Midbrain (tissue), 1 donor: ENCODE measurements at regions not wholly inside any gene's neighbourhood (a gene's known extent, or its start where the extent isn't known, plus 50 kb on each side); places are given as distances from the start of the nearest gene placed in this dataset.
"Not testable (repeated sequence)": the region's sequence is repeated elsewhere in the genome, so short reads cannot be mapped to it uniquely, and the experiment has no call there.

Experiments used
- DNase-seq: peaks from one replicate; lab custom pipeline; 2025; lab: John Stamatoyannopoulos, UW

GRCh38 chr2:77834360-77835002 lies 312.3 kb upstream of the LRRTM4 start:
- no peak for DNase-seq

GRCh38 chr2:77838441-77838840 lies 316.3 kb upstream of the LRRTM4 start:
- DNase-seq = no peak

DNA sequence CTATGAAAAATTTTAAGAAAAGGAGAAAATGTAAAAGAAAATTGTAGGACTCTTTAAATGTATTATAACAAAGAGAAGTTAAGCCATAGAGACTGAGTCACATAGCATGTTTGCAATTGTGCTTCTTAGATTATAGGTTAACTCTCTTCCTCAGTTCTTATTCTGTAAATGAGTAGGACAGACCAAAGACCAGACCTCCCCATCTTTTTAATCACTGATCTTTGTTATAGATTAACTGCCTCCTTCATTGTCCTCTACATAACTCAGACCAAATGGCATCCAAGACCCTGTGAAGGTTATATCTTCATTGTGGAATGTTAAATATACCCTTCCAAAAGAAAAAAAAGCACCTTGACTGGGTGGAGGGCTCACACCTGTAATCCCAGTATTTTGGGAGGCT lies 316.9 kb upstream of the LRRTM4 start:
- DNase-seq = no peak

- no peak for DNase-seq
Observed at GRCh38 chr2:77862120-77862519, 339.9 kb upstream of the LRRTM4 start.

GRCh38 chr2:77864426-77864825 lies 342.2 kb upstream of the LRRTM4 start:
- DNase-seq = no peak

GRCh38 chr2:77866661-77867060 lies 344.5 kb upstream of the LRRTM4 start:
- no peak for DNase-seq

GRCh38 chr2:77867146-77867545 lies 345.0 kb upstream of the LRRTM4 start:
- DNase-seq = no peak

DNA sequence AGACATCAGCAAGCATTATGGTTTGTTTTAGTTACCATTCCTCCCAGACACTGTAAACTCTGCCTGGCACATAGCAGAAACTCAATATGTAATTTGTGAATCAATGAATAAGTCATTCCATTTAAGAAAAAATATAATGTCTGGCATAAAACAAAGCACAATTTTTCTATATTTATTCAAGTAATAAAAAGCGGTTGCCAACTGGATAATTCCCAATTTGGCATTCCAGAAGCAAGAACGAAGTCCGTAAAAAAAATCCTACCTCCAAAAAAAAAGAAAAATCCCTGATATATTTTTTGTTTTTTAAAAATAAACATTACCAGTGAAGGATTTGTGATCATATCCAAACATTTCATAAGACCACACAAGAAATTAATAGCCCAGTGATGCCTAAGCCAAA lies 351.3 kb upstream of the LRRTM4 start:
- no peak for DNase-seq

DNA sequence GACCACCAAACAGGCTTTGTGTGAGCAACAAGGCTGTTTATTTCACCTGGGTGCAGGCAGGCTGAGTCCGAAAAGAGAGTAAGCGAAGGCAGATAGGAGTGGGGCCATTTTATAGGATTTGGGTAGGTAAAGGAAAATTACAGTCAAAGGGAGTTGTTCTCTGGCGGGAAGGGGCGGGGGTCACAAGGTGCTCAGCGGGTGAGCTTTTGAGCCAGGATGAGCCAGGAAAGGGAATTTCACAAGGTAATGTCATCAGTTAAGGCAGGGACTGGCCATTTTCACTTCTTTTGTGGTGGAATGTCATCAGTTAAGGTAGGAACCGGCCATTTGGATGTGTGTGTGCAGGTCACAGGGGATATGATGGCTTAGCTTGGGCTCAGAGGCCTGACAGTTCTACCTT lies 378.0 kb upstream of the LRRTM4 start:
- DNase-seq = not testable (repeated sequence)

GRCh38 chr2:77910136-77910535 lies 388.0 kb upstream of the LRRTM4 start:
- DNase-seq = no peak

DNA sequence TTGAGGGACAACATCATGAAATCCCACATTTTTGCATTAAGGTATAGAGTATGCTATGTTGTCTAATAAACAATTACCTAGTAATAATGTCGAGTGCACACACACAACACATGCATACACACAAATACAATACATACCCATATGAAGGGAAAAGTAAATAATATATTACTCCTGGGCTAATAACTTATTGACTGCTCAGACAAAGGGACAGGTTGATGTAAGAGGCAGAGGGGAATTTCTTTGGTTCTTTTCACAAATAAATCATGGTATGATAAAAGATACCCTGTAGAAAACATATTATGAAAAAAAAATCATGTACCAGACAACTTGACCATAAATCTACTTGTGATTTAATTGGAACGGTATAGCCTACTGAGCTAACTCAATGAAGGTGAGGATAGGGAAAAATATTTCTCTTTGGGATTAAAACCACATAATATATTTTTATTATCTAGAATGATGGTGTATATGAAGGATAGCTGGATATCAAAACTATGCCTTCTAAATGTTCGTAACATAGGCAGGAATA lies 398.7 kb upstream of the LRRTM4 start:
- no peak for DNase-seq

- no peak for DNase-seq
Observed at GRCh38 chr2:77922567-77922966, 400.4 kb upstream of the LRRTM4 start.

GRCh38 chr2:77937366-77937765 lies 415.2 kb upstream of the LRRTM4 start:
- DNase-seq = no peak

DNA sequence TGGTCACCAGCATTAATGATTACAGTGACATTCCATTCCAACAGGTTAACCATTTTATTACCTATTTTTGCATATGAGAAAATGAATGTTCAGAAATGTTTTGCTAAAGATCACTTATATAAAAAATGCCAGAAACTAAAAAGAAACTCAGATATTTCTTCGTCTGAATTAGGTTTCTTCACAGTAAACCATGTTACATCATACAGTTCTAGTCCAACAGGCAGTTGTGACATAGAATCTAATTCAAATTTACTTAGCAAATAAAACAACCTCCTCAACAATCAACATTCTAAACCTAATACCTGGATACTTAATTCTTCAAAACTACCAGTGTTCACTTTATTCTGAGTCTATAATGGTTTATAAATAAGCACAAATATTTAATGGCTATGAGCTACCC lies 416.3 kb upstream of the LRRTM4 start:
- DNase-seq = no peak

- no peak for DNase-seq
Observed at GRCh38 chr2:77939370-77939769, 417.2 kb upstream of the LRRTM4 start.

GRCh38 chr2:77939801-77940200 lies 417.6 kb upstream of the LRRTM4 start:
- DNase-seq = no peak

GRCh38 chr2:77954931-77955330 lies 432.8 kb upstream of the LRRTM4 start:
- DNase-seq = no peak

- no peak for DNase-seq
Observed at GRCh38 chr2:77962943-77963342, 440.8 kb upstream of the LRRTM4 start.

GRCh38 chr2:77977471-77978063 lies 455.4 kb upstream of the LRRTM4 start:
- DNase-seq = no peak

GRCh38 chr2:77995161-77995560 lies 473.0 kb upstream of the LRRTM4 start:
- DNase-seq = no peak

DNA sequence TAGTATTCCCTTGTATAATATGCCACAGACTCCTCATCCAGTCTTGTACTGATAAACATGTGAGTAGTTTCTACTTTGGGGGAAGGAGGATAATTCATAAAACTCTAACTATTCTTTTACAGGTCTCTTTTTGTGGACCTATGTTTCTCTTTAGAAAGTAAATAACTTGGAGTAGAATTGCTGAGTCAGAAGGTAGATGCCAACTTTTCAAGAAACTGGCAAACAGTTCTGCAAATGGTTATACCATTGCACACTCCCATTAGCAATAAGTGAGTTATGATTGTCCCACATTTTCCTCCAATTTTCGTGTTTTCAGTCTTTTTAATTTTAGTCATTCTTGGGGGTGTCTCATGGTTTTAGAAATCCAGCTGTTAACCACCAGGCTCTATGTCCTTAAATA lies 477.2 kb upstream of the LRRTM4 start:
- no peak for DNase-seq

- DNase-seq = no peak
Observed at GRCh38 chr2:78009289-78009688, 487.1 kb upstream of the LRRTM4 start.

- DNase-seq = peak; percentile 19
Observed at GRCh38 chr2:78011251-78011650, 489.1 kb upstream of the LRRTM4 start.

DNA sequence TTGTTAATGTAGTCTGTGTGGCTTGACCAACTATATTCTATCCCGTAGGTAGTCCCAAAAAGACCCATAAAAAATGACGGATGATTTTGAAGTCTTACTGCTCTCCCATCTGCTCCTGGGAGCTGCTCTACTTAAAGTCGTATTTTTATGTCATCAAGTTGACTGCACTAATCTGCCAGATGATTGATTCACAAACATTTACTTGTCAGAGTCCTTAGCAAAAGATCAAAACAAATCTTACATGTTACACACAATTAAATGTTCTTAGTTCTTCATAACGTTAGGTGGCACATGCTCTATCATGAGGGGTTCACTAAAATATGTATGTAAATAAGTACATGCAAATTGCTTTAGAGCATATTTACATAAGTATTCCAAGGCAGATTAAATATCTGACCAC lies 498.3 kb upstream of the LRRTM4 start:
- no peak for DNase-seq
